ENCODE measurements at regions not wholly inside any gene's neighbourhood (a gene's known extent, or its start where the extent isn't known, plus 50 kb on each side); places are given as distances from the start of the nearest gene placed in this dataset.

- TF ChIP-seq CTCF (IDR thresholded peaks at IDR 0.05): no peak
- TF ChIP-seq ZFX (IDR thresholded peaks at IDR 0.05; ENCODE audit: borderline replicate concordance): no peak
Observed at GRCh38 chr20:34171640-34172039, 59.6 kb upstream of the EIF2S2 start.

Measured in 22Rv1 (cell line).